GM13977 (cell line): ENCODE measurements at regions not wholly inside any gene's neighbourhood (a gene's known extent, or its start where the extent isn't known, plus 50 kb on each side); places are given as distances from the start of the nearest gene placed in this dataset.
"Not testable (repeated sequence)": the region's sequence is repeated elsewhere in the genome, so short reads cannot be mapped to it uniquely, and the experiment has no call there.

Experiments
- DNase-seq: peaks from one replicate; pipeline ENCODE4 v3.0.0; 2012; ENCODE audit warnings: low spot score
- CTCF ChIP-seq: IDR thresholded peaks from 2 replicates; pipeline ENCODE4 v1.5.1; 2012; ENCODE audit warnings: mild to moderate bottlenecking, control low read depth; ENCODE audit not compliant: insufficient read depth; ENCODE audit errors: extremely low read depth, missing control alignments
- in situ Hi-C: fragments of 300-500 bp; cut with MboI; formaldehyde crosslinking; loops from one replicate; pipeline ENCODE4 v1.12.0; 2022; ENCODE audit warnings: low sequenced_read_pairs, low pct_unique_long_range_greater_than_20kb, mixed read lengths, inconsistent platforms; ENCODE audit not compliant: unreplicated experiment

DNA sequence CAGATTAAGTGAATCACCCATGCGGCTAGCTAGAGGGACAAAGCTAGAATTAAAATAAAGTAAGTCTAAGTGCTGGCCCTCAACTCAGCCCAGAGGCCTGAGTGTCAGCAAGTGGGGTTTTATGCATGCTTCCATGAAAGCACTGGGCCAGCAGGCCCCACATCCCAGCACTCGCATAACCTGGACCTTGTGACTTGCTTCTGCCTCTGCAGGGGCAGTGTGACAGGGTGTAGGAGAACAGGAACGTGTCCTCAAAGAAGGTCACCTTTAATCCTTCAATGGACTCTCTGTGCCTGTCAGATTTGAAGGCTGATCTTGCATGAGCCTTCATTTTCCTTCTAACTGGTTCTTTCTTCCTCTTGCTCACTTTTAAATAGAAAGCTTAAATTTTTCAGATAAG, 183.4 kb downstream of the ALDH8A1 start:
- no peak for DNase-seq
- in situ Hi-C loops = no loop called here
- no peak for TF ChIP-seq CTCF

GRCh38 chr6:134764741-134765140, 185.2 kb downstream of the ALDH8A1 start:
- no peak for TF ChIP-seq CTCF
- DNase-seq = no peak
- in situ Hi-C loops = no loop called here

DNA sequence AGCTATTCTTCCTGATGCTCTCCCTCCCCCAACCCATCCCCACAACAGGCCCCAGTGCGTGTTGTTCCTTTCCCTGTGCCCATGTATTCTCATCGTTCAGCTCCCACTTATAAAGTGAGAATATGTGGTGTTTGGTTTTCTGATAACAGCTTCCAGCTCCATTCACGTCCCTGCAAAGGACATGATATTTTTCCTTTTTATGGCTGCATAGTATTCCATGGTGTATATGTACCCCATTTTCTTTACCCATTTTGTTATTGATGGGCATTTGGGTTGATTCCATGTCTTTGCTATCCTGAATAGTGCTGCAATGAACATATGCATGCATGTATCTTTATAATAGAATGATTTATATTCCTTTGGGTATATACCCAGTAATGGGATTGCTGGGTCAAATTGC, 186.3 kb downstream of the ALDH8A1 start:
- DNase-seq, in situ Hi-C loops: not testable (repeated sequence)

GRCh38 chr6:134758621-134759020, 191.3 kb downstream of the ALDH8A1 start:
- DNase-seq = no peak
- no peak for TF ChIP-seq CTCF
- in situ Hi-C loops = no loop called here

DNA sequence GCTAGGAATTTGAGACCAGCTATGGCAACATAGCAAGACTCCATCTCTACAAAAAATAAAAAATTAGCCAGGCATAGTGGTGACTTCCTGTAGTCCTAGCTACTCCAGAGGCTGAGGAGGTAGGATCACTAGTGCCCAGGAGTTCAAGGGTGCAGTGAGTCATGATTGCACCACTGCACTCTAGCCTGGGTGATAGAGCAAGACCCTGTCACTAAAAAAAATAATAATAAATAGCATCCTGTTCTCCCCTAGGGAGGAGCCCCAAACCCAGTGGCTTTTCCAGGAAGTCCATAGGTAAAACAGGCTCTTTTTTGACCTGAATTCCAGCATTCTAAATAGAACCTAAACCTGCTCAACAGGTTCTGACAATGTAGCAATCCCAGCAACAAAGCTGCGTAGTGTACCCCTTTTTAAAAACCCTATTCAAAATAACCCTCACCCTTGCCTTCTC, 192.0 kb downstream of the ALDH8A1 start:
- no peak for TF ChIP-seq CTCF
- DNase-seq = no peak
- in situ Hi-C loops = no loop called here

- in situ Hi-C loops = no loop called here
- no peak for DNase-seq
- no peak for TF ChIP-seq CTCF
Observed at GRCh38 chr6:134756374-134757025, 193.4 kb downstream of the ALDH8A1 start.

DNA sequence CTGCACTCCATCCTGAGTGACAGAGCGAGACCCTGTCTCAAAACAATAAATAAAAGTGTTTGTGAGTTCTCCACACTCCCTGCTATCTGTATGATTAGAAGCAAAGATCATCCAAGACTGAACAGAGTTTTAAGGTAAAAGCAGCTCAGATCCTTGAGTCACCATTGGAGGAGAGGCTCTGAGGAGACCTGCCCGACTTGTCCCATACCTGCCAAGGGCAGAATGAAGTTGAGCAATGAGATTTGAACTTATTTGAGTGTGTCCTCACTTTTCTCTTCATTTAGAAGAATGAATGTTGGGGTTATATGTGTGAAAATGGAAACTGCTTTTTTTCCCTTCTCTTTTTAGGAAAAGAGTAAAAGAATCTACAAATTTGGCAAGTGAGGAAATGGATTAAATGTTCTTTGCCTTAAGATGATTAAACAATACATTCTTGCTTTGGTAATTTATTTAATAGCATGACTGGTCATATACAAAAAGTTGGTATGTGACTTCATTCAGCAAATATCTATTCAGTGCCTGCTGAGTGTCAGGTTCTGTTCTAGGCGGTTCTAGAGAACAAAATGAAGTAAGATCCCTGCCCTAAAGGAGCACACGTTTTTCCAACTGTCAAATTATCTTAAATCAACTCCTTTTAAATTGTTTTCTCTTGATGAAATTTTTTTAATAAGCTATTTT, 195.7 kb downstream of the ALDH8A1 start:
- in situ Hi-C loops = no loop called here
- no peak for TF ChIP-seq CTCF
- no peak for DNase-seq
